ENCODE measurements at regions not wholly inside any gene's neighbourhood (a gene's known extent, or its start where the extent isn't known, plus 50 kb on each side); places are given as distances from the start of the nearest gene placed in this dataset.

GRCh38 chr3:26763723-26764122 lies 141.2 kb downstream of the LRRC3B start:
- no peak for TF ChIP-seq CTCF (IDR thresholded peaks at IDR 0.05; ENCODE audit: extremely low read depth, missing control alignments)
- DNase-seq (ENCODE audit: low spot score): no peak

GRCh38 chr3:26766031-26766430 lies 143.5 kb downstream of the LRRC3B start:
- TF ChIP-seq CTCF (IDR thresholded peaks at IDR 0.05; ENCODE audit: extremely low read depth, missing control alignments): no peak
- DNase-seq (ENCODE audit: low spot score): no peak

GRCh38 chr3:26768068-26768651 lies 145.6 kb downstream of the LRRC3B start:
- no peak for TF ChIP-seq CTCF (IDR thresholded peaks at IDR 0.05; ENCODE audit: extremely low read depth, missing control alignments)

GRCh38 chr3:26799679-26800317 lies 177.2 kb downstream of the LRRC3B start:
- DNase-seq (ENCODE audit: low spot score): no peak
- no peak for TF ChIP-seq CTCF (IDR thresholded peaks at IDR 0.05; ENCODE audit: extremely low read depth, missing control alignments)

More at GRCh38 chr3:26768068-26768651, 145.6 kb downstream of the LRRC3B start:
- no peak for DNase-seq (ENCODE audit: low spot score)

GRCh38 chr3:26807272-26807671 lies 184.7 kb downstream of the LRRC3B start:
- no peak for TF ChIP-seq CTCF (IDR thresholded peaks at IDR 0.05; ENCODE audit: extremely low read depth, missing control alignments)
- DNase-seq (ENCODE audit: low spot score): no peak

- TF ChIP-seq CTCF (IDR thresholded peaks at IDR 0.05; ENCODE audit: extremely low read depth, missing control alignments): no peak
- no peak for DNase-seq (ENCODE audit: low spot score)
Measured at GRCh38 chr3:26825454-26825853, 202.9 kb downstream of the LRRC3B start.

GRCh38 chr3:26827169-26827568 lies 204.6 kb downstream of the LRRC3B start:
- no peak for TF ChIP-seq CTCF (IDR thresholded peaks at IDR 0.05; ENCODE audit: extremely low read depth, missing control alignments)

More at GRCh38 chr3:26827169-26827568, 204.6 kb downstream of the LRRC3B start:
- no peak for DNase-seq (ENCODE audit: low spot score)

Measured in GM20000 (cell line).